Liver (tissue), 8 donors: ENCODE measurements at regions not wholly inside any gene's neighbourhood (a gene's known extent, or its start where the extent isn't known, plus 50 kb on each side); places are given as distances from the start of the nearest gene placed in this dataset.

ENCODE experiments used
- DNase-seq: peaks from one replicate; pipeline ENCODE4 v3.0.0-alpha.2; 2017; ENCODE audit warnings: low spot score
- H3K27ac ChIP-seq, 2 donors: one replicate each; pipeline ENCODE4 v1.7.0; 2013; ENCODE audit warnings: inconsistent platforms in 2 of 2, low read length in 2 of 2, control low read depth in 1 of 2, low read depth in 1 of 2, mild to moderate bottlenecking in 1 of 2
- H3K27me3 ChIP-seq, 4 donors: one replicate each; pipeline versions ENCODE4 v1.6.1 to v1.7.0; 2013; ENCODE audit warnings: low read length in 3 of 4, inconsistent platforms in 1 of 4, mild to moderate bottlenecking in 1 of 4, moderate library complexity in 1 of 4; ENCODE audit not compliant: control insufficient read depth in 4 of 4, insufficient read depth in 4 of 4
- H3K36me3 ChIP-seq, 4 donors: one replicate each; pipeline versions ENCODE4 v1.6.1 to v1.7.0; 2013; ENCODE audit warnings: low read length in 3 of 4, mild to moderate bottlenecking in 3 of 4, low read depth in 1 of 4, moderate library complexity in 1 of 4; ENCODE audit not compliant: control insufficient read depth in 4 of 4, insufficient read depth in 3 of 4
- H3K4me1 ChIP-seq, 4 donors: one replicate each; pipeline versions ENCODE4 v1.6.1 to v1.7.0; 2013; ENCODE audit warnings: low read length in 3 of 4, mild to moderate bottlenecking in 3 of 4, moderate library complexity in 1 of 4; ENCODE audit not compliant: control insufficient read depth in 4 of 4, insufficient read depth in 4 of 4
- H3K4me3 ChIP-seq, 3 donors: one replicate each; pipeline versions ENCODE4 v1.6.1 to v1.7.0; 2013; ENCODE audit warnings: low read length in 3 of 3, control low read depth in 1 of 3, low read depth in 1 of 3, mild to moderate bottlenecking in 1 of 3
- H3K9ac ChIP-seq, 2 donors: one replicate each; pipeline ENCODE4 v1.7.0; 2013; ENCODE audit warnings: low read length in 2 of 2, mild to moderate bottlenecking in 2 of 2, moderate library complexity in 2 of 2, control low read depth in 1 of 2, low read depth in 1 of 2
- H3K9me3 ChIP-seq, 4 donors: one replicate each; pipeline versions ENCODE4 v1.6.1 to v1.7.0; 2013; ENCODE audit warnings: low read length in 3 of 4; ENCODE audit not compliant: control insufficient read depth in 4 of 4
- EGR1 ChIP-seq, 2 donors: IDR thresholded peaks; 2 replicates each; pipeline ENCODE4 v1.6.1; 2016 to 2018; ENCODE audit warnings: antibody characterized with exemption in 2 of 2, low read depth in 2 of 2
- FOXA1 ChIP-seq: IDR thresholded peaks from 2 replicates; pipeline ENCODE4 v1.6.1; 2016; ENCODE audit warnings: antibody characterized with exemption
- FOXA2 ChIP-seq: IDR thresholded peaks from 2 replicates; pipeline ENCODE4 v1.6.1; 2016; ENCODE audit warnings: antibody characterized with exemption
- GABPA ChIP-seq, 2 donors: IDR thresholded peaks in 1 of 2; conservative IDR thresholded peaks in 1 of 2; 2 replicates each; pipeline ENCODE4 v1.6.1; 2016; ENCODE audit warnings: antibody characterized with exemption in 2 of 2, mild to moderate bottlenecking in 1 of 2, moderate library complexity in 1 of 2
- HNF4A ChIP-seq, 2 donors: conservative IDR thresholded peaks; 2 replicates each; pipeline ENCODE4 v1.6.1; 2016; ENCODE audit warnings: antibody characterized with exemption in 2 of 2, mild to moderate bottlenecking in 2 of 2
- HNF4G ChIP-seq: IDR thresholded peaks from 2 replicates; pipeline ENCODE4 v1.6.1; 2016; ENCODE audit warnings: antibody characterized with exemption
- JUND ChIP-seq, 2 donors: IDR thresholded peaks; 2 replicates each; pipeline ENCODE4 v1.6.1; 2016; ENCODE audit warnings: antibody characterized with exemption in 2 of 2
- NR2F2 ChIP-seq: IDR thresholded peaks from 2 replicates; pipeline ENCODE4 v1.6.1; 2016; ENCODE audit warnings: antibody characterized with exemption
- RAD21 ChIP-seq, 2 donors: IDR thresholded peaks; 2 replicates each; pipeline ENCODE4 v1.6.1; 2016; ENCODE audit warnings: antibody characterized with exemption in 2 of 2, mild to moderate bottlenecking in 2 of 2
- RXRA ChIP-seq, 2 donors: IDR thresholded peaks; 2 replicates each; pipeline ENCODE4 v1.6.1; 2017 to 2018; ENCODE audit warnings: antibody characterized with exemption in 2 of 2, mild to moderate bottlenecking in 1 of 2
- SP1 ChIP-seq: IDR thresholded peaks from 2 replicates; pipeline ENCODE4 v1.6.1; 2018; ENCODE audit warnings: antibody characterized with exemption, mild to moderate bottlenecking
- TAF1 ChIP-seq: conservative IDR thresholded peaks from 2 replicates; pipeline ENCODE4 v1.6.1; 2016; ENCODE audit warnings: antibody characterized with exemption, mild to moderate bottlenecking
- YY1 ChIP-seq: IDR thresholded peaks from 2 replicates; pipeline ENCODE4 v1.6.1; 2016; ENCODE audit warnings: antibody characterized with exemption, mild to moderate bottlenecking
- WGBS: extraction: QIAGEN DNeasy Blood & Tissue Kit; methylation state at CpG from one replicate; pipeline ENCODE4 v1.1.7; 2013; 5-methylcytosine and 5-hydroxymethylcytosine counted together
- TF ChIP-seq, protein P1 (sequence below): IDR thresholded peaks from 2 replicates; pipeline ENCODE4 v1.6.1; 2016; ENCODE audit warnings: antibody characterized with exemption
- TF ChIP-seq, protein P2 (sequence below): IDR thresholded peaks from 2 replicates; pipeline ENCODE4 v1.6.1; 2016; ENCODE audit warnings: antibody characterized with exemption
- TF ChIP-seq, protein P3 (sequence below): fragments of 150-350 bp; IDR thresholded peaks from 2 replicates; pipeline ENCODE4 v1.5.1; 2017; ENCODE audit warnings: improper control_type of control experiment, low read depth, low read length; ENCODE audit not compliant: missing input control
- TF ChIP-seq, protein P4 (sequence below): IDR thresholded peaks from 2 replicates; pipeline ENCODE4 v1.6.1; 2016; ENCODE audit warnings: antibody characterized with exemption, mild to moderate bottlenecking
- donor health status: healthy.
- donor health status: healthy.
- donor health status: healthy.
- donor health status: healthy.
- donor health status: healthy.

GRCh38 chr2:147689220-147689909 lies 155.5 kb upstream of the ACVR2A start:
- Histone ChIP-seq H3K4me3 (no peak overlapping the region), H3K9ac (no peak overlapping the region), H3K27ac (no peak overlapping the region), H3K36me3 (no peaks in the 10 kb centered on the region), H3K4me1 (no peaks in the 10 kb centered on the region), H3K9me3 (no peaks in the 10 kb centered on the region), H3K27me3 (peaks cover 0 to 9% (median 0%) of the 10 kb centered on the region in 4 donors)
- WGBS, result 56% methylated on average over 2 of the region's 2 CpGs
- TF ChIP-seq, protein P1, sequence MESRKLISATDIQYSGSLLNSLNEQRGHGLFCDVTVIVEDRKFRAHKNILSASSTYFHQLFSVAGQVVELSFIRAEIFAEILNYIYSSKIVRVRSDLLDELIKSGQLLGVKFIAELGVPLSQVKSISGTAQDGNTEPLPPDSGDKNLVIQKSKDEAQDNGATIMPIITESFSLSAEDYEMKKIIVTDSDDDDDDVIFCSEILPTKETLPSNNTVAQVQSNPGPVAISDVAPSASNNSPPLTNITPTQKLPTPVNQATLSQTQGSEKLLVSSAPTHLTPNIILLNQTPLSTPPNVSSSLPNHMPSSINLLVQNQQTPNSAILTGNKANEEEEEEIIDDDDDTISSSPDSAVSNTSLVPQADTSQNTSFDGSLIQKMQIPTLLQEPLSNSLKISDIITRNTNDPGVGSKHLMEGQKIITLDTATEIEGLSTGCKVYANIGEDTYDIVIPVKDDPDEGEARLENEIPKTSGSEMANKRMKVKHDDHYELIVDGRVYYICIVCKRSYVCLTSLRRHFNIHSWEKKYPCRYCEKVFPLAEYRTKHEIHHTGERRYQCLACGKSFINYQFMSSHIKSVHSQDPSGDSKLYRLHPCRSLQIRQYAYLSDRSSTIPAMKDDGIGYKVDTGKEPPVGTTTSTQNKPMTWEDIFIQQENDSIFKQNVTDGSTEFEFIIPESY, result no peak
- TF ChIP-seq EGR1 (IDR thresholded peaks at IDR 0.05; ENCODE audit: low read depth in 2 of 2) (no peak), HNF4G (no peak), GABPA (IDR thresholded peaks at IDR 0.05 in 1 of 2, conservative IDR thresholded peaks at IDR 0.05 in 1 of 2) (no peak), TAF1 (no peak), FOXA1 (no peak), SP1 (no peak), FOXA2 (no peak), JUND (IDR thresholded peaks at IDR 0.05) (no peak), NR2F2 (no peak), RAD21 (IDR thresholded peaks at IDR 0.05) (no peak), RXRA (IDR thresholded peaks at IDR 0.05) (no peak), HNF4A (conservative IDR thresholded peaks at IDR 0.05) (no peak), YY1 (no peak)
- TF ChIP-seq, protein P2, sequence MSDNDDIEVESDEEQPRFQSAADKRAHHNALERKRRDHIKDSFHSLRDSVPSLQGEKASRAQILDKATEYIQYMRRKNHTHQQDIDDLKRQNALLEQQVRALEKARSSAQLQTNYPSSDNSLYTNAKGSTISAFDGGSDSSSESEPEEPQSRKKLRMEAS, result no peak
- TF ChIP-seq, protein P3, sequence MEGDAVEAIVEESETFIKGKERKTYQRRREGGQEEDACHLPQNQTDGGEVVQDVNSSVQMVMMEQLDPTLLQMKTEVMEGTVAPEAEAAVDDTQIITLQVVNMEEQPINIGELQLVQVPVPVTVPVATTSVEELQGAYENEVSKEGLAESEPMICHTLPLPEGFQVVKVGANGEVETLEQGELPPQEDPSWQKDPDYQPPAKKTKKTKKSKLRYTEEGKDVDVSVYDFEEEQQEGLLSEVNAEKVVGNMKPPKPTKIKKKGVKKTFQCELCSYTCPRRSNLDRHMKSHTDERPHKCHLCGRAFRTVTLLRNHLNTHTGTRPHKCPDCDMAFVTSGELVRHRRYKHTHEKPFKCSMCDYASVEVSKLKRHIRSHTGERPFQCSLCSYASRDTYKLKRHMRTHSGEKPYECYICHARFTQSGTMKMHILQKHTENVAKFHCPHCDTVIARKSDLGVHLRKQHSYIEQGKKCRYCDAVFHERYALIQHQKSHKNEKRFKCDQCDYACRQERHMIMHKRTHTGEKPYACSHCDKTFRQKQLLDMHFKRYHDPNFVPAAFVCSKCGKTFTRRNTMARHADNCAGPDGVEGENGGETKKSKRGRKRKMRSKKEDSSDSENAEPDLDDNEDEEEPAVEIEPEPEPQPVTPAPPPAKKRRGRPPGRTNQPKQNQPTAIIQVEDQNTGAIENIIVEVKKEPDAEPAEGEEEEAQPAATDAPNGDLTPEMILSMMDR, result no peak
- DNase-seq, result no peak

DNA sequence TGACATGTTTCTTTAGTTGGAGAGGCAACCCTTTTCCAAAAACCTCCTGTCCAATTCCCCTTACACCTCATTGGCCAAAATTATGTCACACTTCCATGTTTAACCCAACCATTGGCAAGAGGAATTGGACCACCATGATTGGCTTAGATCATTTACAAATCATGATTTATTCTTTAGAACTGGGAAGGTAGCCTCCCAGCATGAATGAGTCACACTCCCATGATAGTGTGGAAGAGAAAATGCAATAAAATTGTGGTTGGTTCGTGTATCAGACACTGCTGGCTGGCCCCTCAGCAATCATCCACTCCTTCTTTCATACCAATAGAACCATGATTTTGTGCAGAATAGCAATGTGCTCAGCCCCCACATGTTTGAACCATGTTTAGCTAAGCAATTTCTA lies 156.6 kb upstream of the ACVR2A start:
- DNase-seq, result no peak
- TF ChIP-seq FOXA1 (no peak), GABPA (IDR thresholded peaks at IDR 0.05 in 1 of 2, conservative IDR thresholded peaks at IDR 0.05 in 1 of 2) (no peak), RAD21 (IDR thresholded peaks at IDR 0.05) (no peak), HNF4G (no peak), SP1 (no peak), NR2F2 (no peak)
- TF ChIP-seq, protein P4, sequence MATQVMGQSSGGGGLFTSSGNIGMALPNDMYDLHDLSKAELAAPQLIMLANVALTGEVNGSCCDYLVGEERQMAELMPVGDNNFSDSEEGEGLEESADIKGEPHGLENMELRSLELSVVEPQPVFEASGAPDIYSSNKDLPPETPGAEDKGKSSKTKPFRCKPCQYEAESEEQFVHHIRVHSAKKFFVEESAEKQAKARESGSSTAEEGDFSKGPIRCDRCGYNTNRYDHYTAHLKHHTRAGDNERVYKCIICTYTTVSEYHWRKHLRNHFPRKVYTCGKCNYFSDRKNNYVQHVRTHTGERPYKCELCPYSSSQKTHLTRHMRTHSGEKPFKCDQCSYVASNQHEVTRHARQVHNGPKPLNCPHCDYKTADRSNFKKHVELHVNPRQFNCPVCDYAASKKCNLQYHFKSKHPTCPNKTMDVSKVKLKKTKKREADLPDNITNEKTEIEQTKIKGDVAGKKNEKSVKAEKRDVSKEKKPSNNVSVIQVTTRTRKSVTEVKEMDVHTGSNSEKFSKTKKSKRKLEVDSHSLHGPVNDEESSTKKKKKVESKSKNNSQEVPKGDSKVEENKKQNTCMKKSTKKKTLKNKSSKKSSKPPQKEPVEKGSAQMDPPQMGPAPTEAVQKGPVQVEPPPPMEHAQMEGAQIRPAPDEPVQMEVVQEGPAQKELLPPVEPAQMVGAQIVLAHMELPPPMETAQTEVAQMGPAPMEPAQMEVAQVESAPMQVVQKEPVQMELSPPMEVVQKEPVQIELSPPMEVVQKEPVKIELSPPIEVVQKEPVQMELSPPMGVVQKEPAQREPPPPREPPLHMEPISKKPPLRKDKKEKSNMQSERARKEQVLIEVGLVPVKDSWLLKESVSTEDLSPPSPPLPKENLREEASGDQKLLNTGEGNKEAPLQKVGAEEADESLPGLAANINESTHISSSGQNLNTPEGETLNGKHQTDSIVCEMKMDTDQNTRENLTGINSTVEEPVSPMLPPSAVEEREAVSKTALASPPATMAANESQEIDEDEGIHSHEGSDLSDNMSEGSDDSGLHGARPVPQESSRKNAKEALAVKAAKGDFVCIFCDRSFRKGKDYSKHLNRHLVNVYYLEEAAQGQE, result no peak
- TF ChIP-seq, protein P2, result no peak
- WGBS, result 65% methylated on average over 1 of the region's 1 CpG
- no peaks in the 10 kb centered on the region for H3K9me3 ChIP-seq
- H3K27me3 ChIP-seq, result peaks cover 0 to under 1% (median 0%) of the 10 kb centered on the region in 4 donors
- no peak overlapping the region for H3K4me3 ChIP-seq
- H3K9ac ChIP-seq, result no peak overlapping the region
- H3K36me3 ChIP-seq, result no peaks in the 10 kb centered on the region
- H3K27ac ChIP-seq, result no peak overlapping the region
- H3K4me1 ChIP-seq, result no peaks in the 10 kb centered on the region
